HCT116 (cell line): ENCODE measurements at regions not wholly inside any gene's neighbourhood (a gene's known extent, or its start where the extent isn't known, plus 50 kb on each side); places are given as distances from the start of the nearest gene placed in this dataset.

Source experiments
- ATAC-seq: fragments of 200-7000 bp; cut with Tn5 transposase; 2 replicates; pipeline ENCODE4 v1.9.1; 2020; ENCODE audit warnings: mild to moderate bottlenecking, moderate library complexity
- BruUV-seq: library from RNA; stranded (reverse); fragments of 400-500 nt; replicated peaks from 2 replicates; lab custom pipeline; 2021; lab: Mats Ljungman, UMichigan
- CTCF ChIA-PET: fragments of 300-600 bp; sonication (Branson Sonifier 250); formaldehyde crosslinking; loops from one replicate; lab custom pipeline; 2021; ENCODE audit warnings: antibody characterized with exemption; lab: Charles Lee
- POLR2A ChIA-PET: fragments of 300-600, 350-600 bp; sonication (Branson Sonifier 250); formaldehyde crosslinking; loops from one replicate; lab custom pipeline; 2021; ENCODE audit warnings: antibody characterized with exemption; lab: Charles Lee
- RAD21 ChIA-PET, 2 experiments: fragments of 300-600 bp; sonication (Branson Sonifier 250); formaldehyde crosslinking; loops; one replicate each; lab custom pipeline; 2023; ENCODE audit warnings: low total read pairs in 2 of 2; ENCODE audit not compliant: uncharacterized antibody in 2 of 2, unreplicated experiment in 2 of 2, low non-redundant PET in 1 of 2; lab: Charles Lee
- DNase-seq: peaks from one replicate; pipeline ENCODE4 v3.0.0-alpha.2; 2010; ENCODE audit warnings: low read depth, low spot score
- H2AFZ ChIP-seq: fragments of 200-600 bp; shearing (Covaris generic), sonication (generic); 2 replicates; pipeline ENCODE4 v1.6.1; 2017; ENCODE audit warnings: low read depth, mixed run types, mixed read lengths, antibody characterized with exemption, low read length; ENCODE audit not compliant: poor library complexity, severe bottlenecking
- H3K27ac ChIP-seq: 2 replicates; pipeline ENCODE4 v1.5.1; 2012; ENCODE audit warnings: low read depth, low read length
- H3K27me3 ChIP-seq: fragments of 200-600 bp; sonication (generic); 2 replicates; pipeline ENCODE4 v1.6.1; 2016; ENCODE audit warnings: mixed run types, low read length, mixed read lengths; ENCODE audit not compliant: insufficient read depth
- H3K36me3 ChIP-seq, 2 experiments: fragments of 200-500 bp in 1 of 2; fragments of 200-600 bp in 1 of 2; sonication (Bioruptor generic) in 1 of 2; sonication (generic) in 1 of 2; 2 replicates each; pipeline versions ENCODE4 v1.5.1 to v1.6.1; 2014 to 2016; ENCODE audit warnings: low read length in 2 of 2, inconsistent platforms in 1 of 2, mixed read lengths in 1 of 2, mixed run types in 1 of 2; ENCODE audit not compliant: insufficient read depth in 2 of 2, control insufficient read depth in 1 of 2
- H3K4me1 ChIP-seq, 2 experiments: fragments of 200-600 bp in 1 of 2; sonication (generic) in 1 of 2; 2 replicates each; pipeline versions ENCODE4 v1.5.1 to v1.6.1; 2012 to 2017; ENCODE audit warnings: low read length in 2 of 2, inconsistent platforms in 1 of 2, mild to moderate bottlenecking in 1 of 2, mixed read lengths in 1 of 2, mixed run types in 1 of 2, moderate library complexity in 1 of 2; ENCODE audit not compliant: insufficient read depth in 2 of 2, control insufficient read depth in 1 of 2
- H3K4me2 ChIP-seq: fragments of 200-600 bp; sonication (generic); 2 replicates; pipeline ENCODE4 v1.6.1; 2017; ENCODE audit warnings: mixed run types, low read length, mixed read lengths
- H3K4me3 ChIP-seq, 2 experiments: fragments of 200-600 bp in 1 of 2; sonication (generic) in 1 of 2; replicated peaks in 1 of 2; 2 replicates each; pipeline ENCODE4 v1.5.1; 2011 to 2016; ENCODE audit warnings: low read length in 2 of 2, control low read depth in 1 of 2, low read depth in 1 of 2, mild to moderate bottlenecking in 1 of 2, mixed read lengths in 1 of 2, mixed run types in 1 of 2
- H3K79me2 ChIP-seq: fragments of 200-600 bp; sonication (generic); 2 replicates; pipeline ENCODE4 v1.6.1; 2017; ENCODE audit warnings: mild to moderate bottlenecking, mixed run types, low read length, moderate library complexity, mixed read lengths; ENCODE audit not compliant: insufficient read depth
- H3K9ac ChIP-seq: fragments of 200-600 bp; sonication (generic); 2 replicates; pipeline ENCODE4 v1.6.1; 2016; ENCODE audit warnings: low read length, mixed read lengths
- H3K9me2 ChIP-seq: fragments of 200-600 bp; sonication (generic), shearing (Covaris generic); 2 replicates; pipeline ENCODE4 v1.6.1; 2017; ENCODE audit warnings: mixed run types, mild to moderate bottlenecking, moderate library complexity; ENCODE audit not compliant: insufficient read depth
- H3K9me3 ChIP-seq, 2 experiments: fragments of 200-500 bp in 1 of 2; fragments of 200-600 bp in 1 of 2; sonication (Bioruptor generic) in 1 of 2; sonication (generic) in 1 of 2; 2 replicates each; pipeline ENCODE4 v1.6.1; 2014 to 2017; ENCODE audit warnings: low read length in 2 of 2, mixed read lengths in 2 of 2, inconsistent platforms in 1 of 2, low read depth in 1 of 2, mild to moderate bottlenecking in 1 of 2, mixed run types in 1 of 2, moderate library complexity in 1 of 2; ENCODE audit not compliant: control insufficient read depth in 1 of 2, insufficient read depth in 1 of 2
- H4K20me1 ChIP-seq: fragments of 200-600 bp; sonication (generic), shearing (Covaris generic); 2 replicates; pipeline ENCODE4 v1.6.1; 2017; ENCODE audit warnings: mixed run types, mild to moderate bottlenecking, moderate library complexity; ENCODE audit not compliant: insufficient read depth
- ATF3 ChIP-seq: IDR thresholded peaks from 2 replicates; pipeline ENCODE4 v1.6.1; 2012
- CBX3 ChIP-seq: IDR thresholded peaks from 2 replicates; pipeline ENCODE4 v1.6.1; 2012; ENCODE audit warnings: low read depth
- CEBPB ChIP-seq: IDR thresholded peaks from 2 replicates; pipeline ENCODE4 v1.6.1; 2012; ENCODE audit warnings: low read depth
- CTCF ChIP-seq, 3 experiments: fragments of 200-600 bp in 1 of 3; sonication (generic) in 1 of 3; IDR thresholded peaks in 2 of 3; conservative IDR thresholded peaks in 1 of 3; 2 replicates each; pipeline ENCODE4 v1.5.1; 2012 to 2017; ENCODE audit warnings: low read depth in 2 of 3, low read length in 2 of 3, antibody characterized with exemption in 1 of 3, borderline replicate concordance in 1 of 3, control low read depth in 1 of 3, mild to moderate bottlenecking in 1 of 3, mixed read lengths in 1 of 3, mixed run types in 1 of 3, moderate library complexity in 1 of 3; ENCODE audit not compliant: insufficient read depth in 1 of 3
- EGR1 ChIP-seq: IDR thresholded peaks from 2 replicates; pipeline ENCODE4 v1.6.1; 2012; ENCODE audit warnings: low read depth
- ELF1 ChIP-seq: IDR thresholded peaks from 2 replicates; pipeline ENCODE4 v1.6.1; 2012; ENCODE audit warnings: low read depth, borderline replicate concordance
- EZH2 ChIP-seq: fragments of 200-600 bp; sonication (generic); IDR thresholded peaks from 2 replicates; pipeline ENCODE4 v1.6.1; 2017; ENCODE audit warnings: antibody characterized with exemption, mixed run types
- EZH2phosphoT487 ChIP-seq: fragments of 200-600 bp; IDR thresholded peaks from 2 replicates; pipeline ENCODE4 v1.6.1; 2018; ENCODE audit warnings: antibody characterized with exemption, borderline replicate concordance
- FOSL1 ChIP-seq: IDR thresholded peaks from 2 replicates; pipeline ENCODE4 v1.6.1; 2012; ENCODE audit warnings: low read depth
- JUND ChIP-seq: IDR thresholded peaks from 2 replicates; pipeline ENCODE4 v1.6.1; 2012
- MAX ChIP-seq: IDR thresholded peaks from 2 replicates; pipeline ENCODE4 v1.6.1; 2012
- POLR2A ChIP-seq: IDR thresholded peaks from 2 replicates; pipeline ENCODE4 v1.7.0; 2011; ENCODE audit warnings: borderline replicate concordance; ENCODE audit not compliant: insufficient read depth, insufficient read length; ENCODE audit errors: extremely low read depth
- RAD21 ChIP-seq: IDR thresholded peaks from 2 replicates; pipeline ENCODE4 v1.6.1; 2012; ENCODE audit warnings: low read depth, mild to moderate bottlenecking
- REST ChIP-seq: IDR thresholded peaks from 2 replicates; pipeline ENCODE4 v1.6.1; 2012; ENCODE audit warnings: low read depth
- SIN3A ChIP-seq: IDR thresholded peaks from 2 replicates; pipeline ENCODE4 v1.6.1; 2012; ENCODE audit warnings: low read depth
- SRF ChIP-seq: IDR thresholded peaks from 2 replicates; pipeline ENCODE4 v1.6.1; 2012; ENCODE audit warnings: low read depth
- TCF7L2 ChIP-seq: IDR thresholded peaks from 2 replicates; pipeline ENCODE4 v1.7.0; 2011; ENCODE audit warnings: borderline replicate concordance, inconsistent platforms; ENCODE audit not compliant: insufficient read depth, insufficient read length; ENCODE audit errors: extremely low read depth
- YY1 ChIP-seq: IDR thresholded peaks from 2 replicates; pipeline ENCODE4 v1.6.1; 2011; ENCODE audit warnings: low read length, low read depth, moderate library complexity, mild to moderate bottlenecking; ENCODE audit not compliant: insufficient replicate concordance; ENCODE audit errors: extremely low read depth
- ZBTB33 ChIP-seq: IDR thresholded peaks from 2 replicates; pipeline ENCODE4 v1.6.1; 2011; ENCODE audit warnings: mild to moderate bottlenecking, low read length, moderate library complexity; ENCODE audit not compliant: insufficient replicate concordance; ENCODE audit errors: extremely low read depth
- ZFX ChIP-seq: fragments of 450-650 bp; IDR thresholded peaks from 2 replicates; pipeline ENCODE4 v1.6.1; 2017
- intact Hi-C: fragments of 100-400 bp; cut with micrococcal nuclease; formaldehyde crosslinking; loops from 2 replicates; pipeline ENCODE4 v1.10.0; 2022

GRCh38 chr2:236802862-236803261 is 233.2 kb downstream of the ACKR3 start:
- no peaks in the 10 kb centered on the region; a peak in 1 of 4 replicates for H3K9me3 ChIP-seq
- no peak overlapping the region for H3K4me3 ChIP-seq
- H3K27ac ChIP-seq = no peak overlapping the region
- no peaks in the 10 kb centered on the region for H3K4me1 ChIP-seq
- ATAC-seq (no peak), DNase-seq (no peak)
- H3K79me2 ChIP-seq = no peaks in the 10 kb centered on the region
- BruUV-seq = no TSS peak
- ChIA-PET CTCF (no interaction called here), RAD21 (no interaction called here), POLR2A (no interaction called here)
- H3K9ac ChIP-seq = no peak overlapping the region
- no peaks in the 10 kb centered on the region for H3K9me2 ChIP-seq
- peaks cover 5% of the 10 kb centered on the region for H3K27me3 ChIP-seq
- H2AFZ ChIP-seq = no peak overlapping the region
- TF ChIP-seq JUND = no peak
- TF ChIP-seq EZH2 = no peak
- TF ChIP-seq SRF = no peak
- TF ChIP-seq CEBPB = no peak
- TF ChIP-seq ATF3 = no peak
- TF ChIP-seq ZBTB33 = no peak
- no peak for TF ChIP-seq REST
- no peak for TF ChIP-seq RAD21
- no peak for TF ChIP-seq YY1
- no peak for TF ChIP-seq FOSL1
- TF ChIP-seq ELF1 = no peak
- TF ChIP-seq TCF7L2 = no peak
- no peak for TF ChIP-seq CBX3
- no peak for TF ChIP-seq CTCF (IDR thresholded peaks at IDR 0.05 in 2 of 3, conservative IDR thresholded peaks at IDR 0.05 in 1 of 3; ENCODE audit: borderline replicate concordance in 1 of 3, insufficient read depth in 1 of 3, low read depth in 2 of 3, low read length in 2 of 3)
- TF ChIP-seq SIN3A = no peak
- no peak for TF ChIP-seq EZH2phosphoT487
- no peak for TF ChIP-seq MAX
- TF ChIP-seq EGR1 = no peak
- TF ChIP-seq ZFX = no peak
- TF ChIP-seq POLR2A = no peak
- H3K4me2 ChIP-seq = no peak overlapping the region
- intact Hi-C loops = no loop called here
- no peaks in the 10 kb centered on the region for H3K36me3 ChIP-seq
- no peaks in the 10 kb centered on the region for H4K20me1 ChIP-seq
